A673 (cell line): ENCODE measurements at regions not wholly inside any gene's neighbourhood (a gene's known extent, or its start where the extent isn't known, plus 50 kb on each side); places are given as distances from the start of the nearest gene placed in this dataset.

Experiments
- EZH2 ChIP-seq: fragments of 200-600 bp; sonication (generic); IDR thresholded peaks from 2 replicates; pipeline ENCODE4 v1.6.1; 2017; ENCODE audit warnings: borderline replicate concordance, low read depth, mild to moderate bottlenecking, mixed read lengths, antibody characterized with exemption, low read length; ENCODE audit not compliant: poor library complexity, severe bottlenecking
- TF ChIP-seq, protein P1 (sequence below): fragments of 300-800, 200-600 bp; sonication (generic); conservative IDR thresholded peaks from 2 replicates; pipeline ENCODE4 v1.5.1; 2017; ENCODE audit warnings: low read depth, mild to moderate bottlenecking, antibody characterized with exemption, low read length, moderate library complexity, mixed read lengths

DNA sequence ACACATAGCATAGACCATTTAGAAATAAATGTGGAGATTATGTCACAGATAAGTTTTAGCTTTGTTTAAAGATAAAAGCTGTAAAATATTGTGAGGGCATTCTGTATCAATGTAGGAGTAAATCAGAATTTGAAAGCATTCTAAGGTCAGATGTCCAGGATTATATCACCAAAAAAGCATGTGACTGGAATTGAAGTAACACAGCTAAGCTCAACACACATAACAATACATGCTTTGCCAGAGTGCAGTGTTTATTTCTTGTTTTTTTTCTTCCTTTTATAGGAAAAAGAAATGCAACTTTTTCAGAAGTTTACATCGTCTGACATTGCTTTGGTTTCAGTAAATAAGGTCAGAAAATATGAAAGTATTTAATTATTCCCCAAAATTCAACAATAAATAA lies 183.4 kb downstream of the HTR7 start:
- no peak for TF ChIP-seq EZH2
- TF ChIP-seq, protein P1, sequence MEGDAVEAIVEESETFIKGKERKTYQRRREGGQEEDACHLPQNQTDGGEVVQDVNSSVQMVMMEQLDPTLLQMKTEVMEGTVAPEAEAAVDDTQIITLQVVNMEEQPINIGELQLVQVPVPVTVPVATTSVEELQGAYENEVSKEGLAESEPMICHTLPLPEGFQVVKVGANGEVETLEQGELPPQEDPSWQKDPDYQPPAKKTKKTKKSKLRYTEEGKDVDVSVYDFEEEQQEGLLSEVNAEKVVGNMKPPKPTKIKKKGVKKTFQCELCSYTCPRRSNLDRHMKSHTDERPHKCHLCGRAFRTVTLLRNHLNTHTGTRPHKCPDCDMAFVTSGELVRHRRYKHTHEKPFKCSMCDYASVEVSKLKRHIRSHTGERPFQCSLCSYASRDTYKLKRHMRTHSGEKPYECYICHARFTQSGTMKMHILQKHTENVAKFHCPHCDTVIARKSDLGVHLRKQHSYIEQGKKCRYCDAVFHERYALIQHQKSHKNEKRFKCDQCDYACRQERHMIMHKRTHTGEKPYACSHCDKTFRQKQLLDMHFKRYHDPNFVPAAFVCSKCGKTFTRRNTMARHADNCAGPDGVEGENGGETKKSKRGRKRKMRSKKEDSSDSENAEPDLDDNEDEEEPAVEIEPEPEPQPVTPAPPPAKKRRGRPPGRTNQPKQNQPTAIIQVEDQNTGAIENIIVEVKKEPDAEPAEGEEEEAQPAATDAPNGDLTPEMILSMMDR, result no peak
